ENCODE measurements at regions not wholly inside any gene's neighbourhood (a gene's known extent, or its start where the extent isn't known, plus 50 kb on each side); places are given as distances from the start of the nearest gene placed in this dataset.

DNA sequence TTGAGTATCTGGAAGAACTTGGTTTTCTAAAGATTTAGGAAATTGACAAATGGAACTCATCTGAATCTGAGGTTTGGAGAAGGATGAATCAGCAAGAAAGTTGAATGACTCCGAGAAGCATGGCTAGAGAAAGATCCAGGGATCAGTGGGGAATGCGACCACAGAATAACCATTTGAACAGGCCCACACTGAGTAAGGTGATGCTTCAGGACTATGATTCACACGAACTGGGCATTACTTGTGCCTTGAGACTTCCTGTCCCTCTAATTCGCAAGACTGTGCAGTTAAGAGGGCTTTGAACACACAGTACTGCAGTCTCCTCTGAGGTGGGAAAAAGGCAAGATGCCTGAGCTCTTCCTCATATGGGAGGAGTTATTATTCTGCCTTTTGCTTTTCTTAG, 395.5 kb upstream of the POM121L12 start:
- TF ChIP-seq, protein P1, sequence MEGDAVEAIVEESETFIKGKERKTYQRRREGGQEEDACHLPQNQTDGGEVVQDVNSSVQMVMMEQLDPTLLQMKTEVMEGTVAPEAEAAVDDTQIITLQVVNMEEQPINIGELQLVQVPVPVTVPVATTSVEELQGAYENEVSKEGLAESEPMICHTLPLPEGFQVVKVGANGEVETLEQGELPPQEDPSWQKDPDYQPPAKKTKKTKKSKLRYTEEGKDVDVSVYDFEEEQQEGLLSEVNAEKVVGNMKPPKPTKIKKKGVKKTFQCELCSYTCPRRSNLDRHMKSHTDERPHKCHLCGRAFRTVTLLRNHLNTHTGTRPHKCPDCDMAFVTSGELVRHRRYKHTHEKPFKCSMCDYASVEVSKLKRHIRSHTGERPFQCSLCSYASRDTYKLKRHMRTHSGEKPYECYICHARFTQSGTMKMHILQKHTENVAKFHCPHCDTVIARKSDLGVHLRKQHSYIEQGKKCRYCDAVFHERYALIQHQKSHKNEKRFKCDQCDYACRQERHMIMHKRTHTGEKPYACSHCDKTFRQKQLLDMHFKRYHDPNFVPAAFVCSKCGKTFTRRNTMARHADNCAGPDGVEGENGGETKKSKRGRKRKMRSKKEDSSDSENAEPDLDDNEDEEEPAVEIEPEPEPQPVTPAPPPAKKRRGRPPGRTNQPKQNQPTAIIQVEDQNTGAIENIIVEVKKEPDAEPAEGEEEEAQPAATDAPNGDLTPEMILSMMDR (IDR thresholded peaks at IDR 0.05), result no peak
- TF ChIP-seq POLR2AphosphoS5 (IDR thresholded peaks at IDR 0.05), result no peak

Measured in breast epithelium (tissue), 3 donors.